K562 (cell line): ENCODE measurements at regions not wholly inside any gene's neighbourhood (a gene's known extent, or its start where the extent isn't known, plus 50 kb on each side); places are given as distances from the start of the nearest gene placed in this dataset.

ENCODE experiments used
- CTCF ChIP-seq, 3 experiments: IDR thresholded peaks in 2 of 3; conservative IDR thresholded peaks in 1 of 3; 2 replicates each; pipeline ENCODE4 v1.5.1; 2011 to 2012; ENCODE audit warnings: low read length in 3 of 3, mild to moderate bottlenecking in 3 of 3, control low read depth in 2 of 3, improper control_type of control experiment in 1 of 3, inconsistent platforms in 1 of 3, low read depth in 1 of 3, mixed read lengths in 1 of 3, moderate library complexity in 1 of 3; ENCODE audit not compliant: insufficient read depth in 2 of 3
- ERF ChIP-seq: fragments of 450-650 bp; formaldehyde crosslinking; IDR thresholded peaks from 2 replicates; pipeline ENCODE4 v1.4.0; 2020; ENCODE audit warnings: mild to moderate bottlenecking, mixed read lengths
- JUNB ChIP-seq: fragments of 450-650 bp; formaldehyde crosslinking; conservative IDR thresholded peaks from 2 replicates; pipeline ENCODE4 v1.4.0; 2020; ENCODE audit warnings: mild to moderate bottlenecking

GRCh38 chr21:43352154-43352537 lies 74.8 kb downstream of the SIK1 start:
- no peak for TF ChIP-seq CTCF (IDR thresholded peaks at IDR 0.05 in 2 of 3, conservative IDR thresholded peaks at IDR 0.05 in 1 of 3; ENCODE audit: insufficient read depth in 2 of 3, low read depth in 1 of 3, low read length in 3 of 3)
- TF ChIP-seq ERF (CRISPR knock-in tag): no peak
- TF ChIP-seq JUNB (CRISPR knock-in tag): no peak
